ENCODE measurements at regions not wholly inside any gene's neighbourhood (a gene's known extent, or its start where the extent isn't known, plus 50 kb on each side); places are given as distances from the start of the nearest gene placed in this dataset.

- no peak for DNase-seq
These were observed 298.3 kb downstream of the CDH11 start for GRCh38 chr16:64823481-64824075.

GRCh38 chr16:64809876-64810629, 311.8 kb downstream of the CDH11 start:
- no peak for DNase-seq

- DNase-seq, result no peak
These were observed 313.4 kb downstream of the CDH11 start for GRCh38 chr16:64808474-64808873.

- DNase-seq, result no peak
These were observed 330.1 kb downstream of the CDH11 start for GRCh38 chr16:64791756-64792155.

GRCh38 chr16:64784635-64785034, 337.2 kb downstream of the CDH11 start:
- no peak for DNase-seq

GRCh38 chr16:64782484-64782883, 339.4 kb downstream of the CDH11 start:
- DNase-seq, result no peak

GRCh38 chr16:64780445-64780844, 341.4 kb downstream of the CDH11 start:
- no peak for DNase-seq

- DNase-seq, result no peak
These were observed 343.1 kb downstream of the CDH11 start for GRCh38 chr16:64778777-64779176.

GRCh38 chr16:64773638-64774037, 348.2 kb downstream of the CDH11 start:
- no peak for DNase-seq

- DNase-seq, result no peak
These were observed 348.7 kb downstream of the CDH11 start for GRCh38 chr16:64773184-64773583.

GRCh38 chr16:64771273-64771672, 350.6 kb downstream of the CDH11 start:
- no peak for DNase-seq

- no peak for DNase-seq
These were observed 359.7 kb downstream of the CDH11 start for GRCh38 chr16:64762211-64762610.

- no peak for DNase-seq
These were observed 367.6 kb downstream of the CDH11 start for GRCh38 chr16:64754279-64754678.

- DNase-seq, result no peak
These were observed 370.0 kb downstream of the CDH11 start for GRCh38 chr16:64751906-64752305.

GRCh38 chr16:64749346-64749745, 372.5 kb downstream of the CDH11 start:
- DNase-seq, result no peak

GRCh38 chr16:64745258-64745930, 376.5 kb downstream of the CDH11 start:
- no peak for DNase-seq

GRCh38 chr16:64742455-64743223, 379.2 kb downstream of the CDH11 start:
- no peak for DNase-seq

- DNase-seq, result no peak
These were observed 381.6 kb downstream of the CDH11 start for GRCh38 chr16:64740261-64740660.

- DNase-seq, result no peak
These were observed 383.4 kb downstream of the CDH11 start for GRCh38 chr16:64738321-64738960.

GRCh38 chr16:64736857-64737256, 385.0 kb downstream of the CDH11 start:
- DNase-seq, result no peak

- no peak for DNase-seq
These were observed 390.0 kb downstream of the CDH11 start for GRCh38 chr16:64731891-64732290.

- DNase-seq, result no peak
These were observed 391.6 kb downstream of the CDH11 start for GRCh38 chr16:64730261-64730660.

GRCh38 chr16:64724339-64724738, 397.5 kb downstream of the CDH11 start:
- DNase-seq, result no peak
